ENCODE measurements at regions not wholly inside any gene's neighbourhood (a gene's known extent, or its start where the extent isn't known, plus 50 kb on each side); places are given as distances from the start of the nearest gene placed in this dataset.

GRCh38 chr15:69955240-69955894, 142.3 kb downstream of the TLE3 start:
- Histone ChIP-seq H3K4me1 (no peaks in the 10 kb centered on the region), H3K36me3 (no peaks in the 10 kb centered on the region), H3K27me3 (peaks cover 0 to 8% (median 0%) of the 10 kb centered on the region in 3 donors), H3K9me3 (no peaks in the 10 kb centered on the region), H3K27ac (no peak overlapping the region), H3K4me3 (no peak overlapping the region)
- 86 to 88% methylated on average over 9 of the region's 9 CpGs for WGBS, 2 donors
- no peak for DNase-seq
- intact Hi-C loops (cut with DNase I), result no loop called here
- no peak for TF ChIP-seq CTCF (IDR thresholded peaks at IDR 0.05)

- 61 to 71% methylated on average over 5 of the region's 5 CpGs for whole genome bisulfite sequencing, 2 donors
- TF ChIP-seq EP300 (IDR thresholded peaks at IDR 0.05), result no peak
- no peak for TF ChIP-seq POLR2A (IDR thresholded peaks at IDR 0.05)
- no peak for TF ChIP-seq POLR2AphosphoS5 (IDR thresholded peaks at IDR 0.05)
- TF ChIP-seq CTCF (IDR thresholded peaks at IDR 0.05), result no peak
Measured at GRCh38 chr15:69956417-69956816, 141.3 kb downstream of the TLE3 start.

GRCh38 chr15:69957175-69957574, 140.5 kb downstream of the TLE3 start:
- 90% methylated on average over 4 of the region's 4 CpGs for WGBS, 2 donors
- DNase-seq, result no peak
- no peak overlapping the region for H3K27ac ChIP-seq
- intact Hi-C loops (cut with DNase I), result no loop called here
- no peaks in the 10 kb centered on the region for H3K4me1 ChIP-seq
- H3K27me3 ChIP-seq, result peaks cover 0 to 8% (median 0%) of the 10 kb centered on the region in 3 donors
- no peak for TF ChIP-seq POLR2AphosphoS5 (IDR thresholded peaks at IDR 0.05)
- TF ChIP-seq CTCF (IDR thresholded peaks at IDR 0.05), result no peak
- no peak for TF ChIP-seq EP300 (IDR thresholded peaks at IDR 0.05)
- no peak for TF ChIP-seq POLR2A (IDR thresholded peaks at IDR 0.05)
- H3K36me3 ChIP-seq, result no peaks in the 10 kb centered on the region
- no peak overlapping the region for H3K4me3 ChIP-seq
- H3K9me3 ChIP-seq, result no peaks in the 10 kb centered on the region

More at GRCh38 chr15:69956417-69956816, 141.3 kb downstream of the TLE3 start:
- Histone ChIP-seq H3K4me3 (no peak overlapping the region), H3K27ac (no peak overlapping the region), H3K36me3 (no peaks in the 10 kb centered on the region), H3K9me3 (no peaks in the 10 kb centered on the region), H3K4me1 (no peaks in the 10 kb centered on the region), H3K27me3 (peaks cover 0 to 8% (median 0%) of the 10 kb centered on the region in 3 donors)
- intact Hi-C loops (cut with DNase I), result no loop called here
- no peak for DNase-seq

- TF ChIP-seq POLR2AphosphoS5 (IDR thresholded peaks at IDR 0.05) (no peak), EP300 (IDR thresholded peaks at IDR 0.05) (no peak), CTCF (IDR thresholded peaks at IDR 0.05) (no peak), POLR2A (IDR thresholded peaks at IDR 0.05) (no peak)
- 69 to 70% methylated on average over 3 of the region's 3 CpGs for WGBS, 2 donors
- H3K4me1 ChIP-seq, result no peaks in the 10 kb centered on the region
- no peak for DNase-seq
- no peak overlapping the region for H3K27ac ChIP-seq
- no peak overlapping the region for H3K4me3 ChIP-seq
- peaks cover 0 to 8% (median 0%) of the 10 kb centered on the region in 3 donors for H3K27me3 ChIP-seq
- intact Hi-C loops (cut with DNase I), result no loop called here
- no peaks in the 10 kb centered on the region for H3K9me3 ChIP-seq
- H3K36me3 ChIP-seq, result no peaks in the 10 kb centered on the region
Measured at GRCh38 chr15:69958496-69959084, 139.1 kb downstream of the TLE3 start.

GRCh38 chr15:69962561-69962960, 135.2 kb downstream of the TLE3 start:
- Histone ChIP-seq H3K27me3 (no peaks in the 10 kb centered on the region), H3K36me3 (no peaks in the 10 kb centered on the region), H3K27ac (no peak overlapping the region), H3K4me3 (no peak overlapping the region), H3K9me3 (no peaks in the 10 kb centered on the region), H3K4me1 (no peaks in the 10 kb centered on the region)
- TF ChIP-seq POLR2AphosphoS5 (IDR thresholded peaks at IDR 0.05) (no peak), EP300 (IDR thresholded peaks at IDR 0.05) (no peak), POLR2A (IDR thresholded peaks at IDR 0.05) (no peak), CTCF (IDR thresholded peaks at IDR 0.05) (no peak)
- intact Hi-C loops (cut with DNase I), result no loop called here
- DNase-seq, result no peak
- WGBS, 2 donors, result 79 to 95% methylated on average over 1 of the region's 1 CpG

Data from sigmoid colon (tissue), 6 donors.